SH-SY5Y (cell line): ENCODE measurements at regions not wholly inside any gene's neighbourhood (a gene's known extent, or its start where the extent isn't known, plus 50 kb on each side); places are given as distances from the start of the nearest gene placed in this dataset.

ENCODE experiments used
- GATA2 ChIP-seq: IDR thresholded peaks from 2 replicates; pipeline ENCODE4 v1.6.1; 2011; ENCODE audit warnings: mild to moderate bottlenecking, low read depth, low read length
- GATA3 ChIP-seq: IDR thresholded peaks from 2 replicates; pipeline ENCODE4 v1.6.1; 2011; ENCODE audit warnings: low read depth, mild to moderate bottlenecking, low read length, moderate library complexity

- no peak for TF ChIP-seq GATA2
- TF ChIP-seq GATA3 = no peak
These were observed 192.9 kb downstream of the NOL4 start for GRCh38 chr18:34031810-34032209.
